Keratinocyte (primary cell): ENCODE measurements at regions not wholly inside any gene's neighbourhood (a gene's known extent, or its start where the extent isn't known, plus 50 kb on each side); places are given as distances from the start of the nearest gene placed in this dataset.

Source experiments
- DNase-seq: peaks from one replicate; pipeline ENCODE4 v3.0.0-alpha.2; 2011; ENCODE audit warnings: low read depth, missing footprints, low spot score
- FAIRE-seq: peaks from 2 replicates; lab custom pipeline; 2011; peaks lifted over from hg19 to GRCh38; lab: Jason Lieb, UNC
- H2AFZ ChIP-seq: 2 replicates; pipeline ENCODE4 v1.6.0; 2012; ENCODE audit warnings: low read length, control low read depth, inconsistent platforms; ENCODE audit not compliant: control insufficient read depth
- H3K27ac ChIP-seq: 2 replicates; pipeline ENCODE4 v1.5.1; 2011; ENCODE audit warnings: low read length; ENCODE audit not compliant: control insufficient read depth, insufficient read depth
- H3K27me3 ChIP-seq: 3 replicates; pipeline ENCODE4 v1.6.0; 2011; ENCODE audit warnings: low read length; ENCODE audit not compliant: control insufficient read depth, insufficient read depth; ENCODE audit errors: extremely low read depth
- H3K36me3 ChIP-seq, 2 experiments: 2 replicates in 1 of 2; 3 replicates in 1 of 2; pipeline ENCODE4 v1.5.1; 2011; ENCODE audit warnings: low read length in 2 of 2, mild to moderate bottlenecking in 1 of 2; ENCODE audit not compliant: control insufficient read depth in 2 of 2, insufficient read depth in 2 of 2; ENCODE audit errors: extremely low read depth in 1 of 2
- H3K4me1 ChIP-seq: 3 replicates; pipeline ENCODE4 v1.5.1; 2011; ENCODE audit warnings: low read length; ENCODE audit not compliant: control insufficient read depth, insufficient read depth; ENCODE audit errors: extremely low read depth
- H3K4me2 ChIP-seq: 3 replicates; pipeline ENCODE4 v1.6.0; 2011; ENCODE audit warnings: low read depth, low read length; ENCODE audit not compliant: control insufficient read depth, insufficient read depth; ENCODE audit errors: extremely low read depth
- H3K4me3 ChIP-seq, 3 experiments: fragments of 200-600 bp in 1 of 3; sonication (generic) in 1 of 3; 2 replicates in 2 of 3; 3 replicates in 1 of 3; pipeline ENCODE4 v1.5.1; 2011 to 2016; ENCODE audit warnings: low read length in 3 of 3, mild to moderate bottlenecking in 3 of 3, control low read depth in 2 of 3, inconsistent platforms in 1 of 3, low read depth in 1 of 3, mixed read lengths in 1 of 3, mixed run types in 1 of 3, moderate library complexity in 1 of 3; ENCODE audit not compliant: control insufficient read depth in 2 of 3, insufficient read depth in 2 of 3; ENCODE audit errors: extremely low read depth in 1 of 3
- H3K79me2 ChIP-seq: 2 replicates; pipeline ENCODE4 v1.6.0; 2012; ENCODE audit warnings: low read length; ENCODE audit not compliant: control insufficient read depth, insufficient read depth
- H3K9ac ChIP-seq: 3 replicates; pipeline ENCODE4 v1.6.0; 2011; ENCODE audit warnings: low read length; ENCODE audit not compliant: control insufficient read depth, insufficient read depth; ENCODE audit errors: extremely low read depth
- H3K9me1 ChIP-seq: 3 replicates; pipeline ENCODE4 v1.6.0; 2011; ENCODE audit warnings: low read length; ENCODE audit not compliant: control insufficient read depth, insufficient read depth; ENCODE audit errors: extremely low read depth
- H3K9me3 ChIP-seq: 2 replicates; pipeline ENCODE4 v1.5.1; 2012; ENCODE audit warnings: low read depth, low read length; ENCODE audit not compliant: control insufficient read depth
- H4K20me1 ChIP-seq: 3 replicates; pipeline ENCODE4 v1.6.0; 2011; ENCODE audit warnings: low read length; ENCODE audit not compliant: control insufficient read depth, insufficient read depth; ENCODE audit errors: extremely low read depth
- EZH2 ChIP-seq: IDR thresholded peaks from one replicate; pipeline ENCODE4 v1.6.1; 2012; ENCODE audit warnings: inconsistent platforms, mild to moderate bottlenecking, low read length, moderate library complexity
- dilution Hi-C: fragments of 300-500 bp; cut with MboI; formaldehyde crosslinking; loops from one replicate; pipeline ENCODE4 v1.7.0; 2020; ENCODE audit warnings: low sequenced_read_pairs; ENCODE audit not compliant: extremely low pct_ligation_motif_present
- TF ChIP-seq, protein P1 (sequence below), 3 experiments: IDR thresholded peaks in 1 of 3; conservative IDR thresholded peaks in 1 of 3; optimal IDR thresholded peaks in 1 of 3; 2 replicates in 2 of 3; 3 replicates in 1 of 3; pipeline versions ENCODE3 to v1.5.1; 2011; ENCODE audit warnings: low read length in 3 of 3, mild to moderate bottlenecking in 3 of 3, moderate library complexity in 2 of 3, control low read depth in 1 of 3, inconsistent platforms in 1 of 3; ENCODE audit not compliant: insufficient read depth in 2 of 3; ENCODE audit errors: extremely low read depth in 1 of 3

GRCh38 chr2:120520929-120521912, 175.3 kb downstream of the INHBB start:
- dilution Hi-C loops: no loop called here
- Histone ChIP-seq H3K9me3 (no peaks in the 10 kb centered on the region), H3K79me2 (no peaks in the 10 kb centered on the region), H3K9ac (no peak overlapping the region), H3K4me2 (no peak overlapping the region), H3K27ac (no peak overlapping the region), H2AFZ (no peak overlapping the region), H3K27me3 (peaks cover 20% of the 10 kb centered on the region), H3K4me1 (no peaks in the 10 kb centered on the region), H3K4me3 (no peak overlapping the region), H4K20me1 (no peaks in the 10 kb centered on the region), H3K9me1 (no peaks in the 10 kb centered on the region), H3K36me3 (no peaks in the 10 kb centered on the region)
- FAIRE-seq: peak; percentile 61
- no peak for TF ChIP-seq EZH2
- TF ChIP-seq, protein P1, sequence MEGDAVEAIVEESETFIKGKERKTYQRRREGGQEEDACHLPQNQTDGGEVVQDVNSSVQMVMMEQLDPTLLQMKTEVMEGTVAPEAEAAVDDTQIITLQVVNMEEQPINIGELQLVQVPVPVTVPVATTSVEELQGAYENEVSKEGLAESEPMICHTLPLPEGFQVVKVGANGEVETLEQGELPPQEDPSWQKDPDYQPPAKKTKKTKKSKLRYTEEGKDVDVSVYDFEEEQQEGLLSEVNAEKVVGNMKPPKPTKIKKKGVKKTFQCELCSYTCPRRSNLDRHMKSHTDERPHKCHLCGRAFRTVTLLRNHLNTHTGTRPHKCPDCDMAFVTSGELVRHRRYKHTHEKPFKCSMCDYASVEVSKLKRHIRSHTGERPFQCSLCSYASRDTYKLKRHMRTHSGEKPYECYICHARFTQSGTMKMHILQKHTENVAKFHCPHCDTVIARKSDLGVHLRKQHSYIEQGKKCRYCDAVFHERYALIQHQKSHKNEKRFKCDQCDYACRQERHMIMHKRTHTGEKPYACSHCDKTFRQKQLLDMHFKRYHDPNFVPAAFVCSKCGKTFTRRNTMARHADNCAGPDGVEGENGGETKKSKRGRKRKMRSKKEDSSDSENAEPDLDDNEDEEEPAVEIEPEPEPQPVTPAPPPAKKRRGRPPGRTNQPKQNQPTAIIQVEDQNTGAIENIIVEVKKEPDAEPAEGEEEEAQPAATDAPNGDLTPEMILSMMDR (optimal IDR thresholded peaks at IDR 0.05 in 1 of 3, IDR thresholded peaks at IDR 0.05 in 1 of 3, conservative IDR thresholded peaks at IDR 0.05 in 1 of 3; ENCODE audit: extremely low read depth in 1 of 3, insufficient read depth in 2 of 3, low read length in 3 of 3): peak; percentile 95 to 97 (median 97)
- no peak for DNase-seq

- H2AFZ ChIP-seq: no peak overlapping the region
- no peaks in the 10 kb centered on the region for H3K36me3 ChIP-seq
- H3K27me3 ChIP-seq: peaks cover 24% of the 10 kb centered on the region
- FAIRE-seq (no peak), DNase-seq (no peak)
- H3K79me2 ChIP-seq: no peaks in the 10 kb centered on the region
- H3K9ac ChIP-seq: no peak overlapping the region
- TF ChIP-seq, protein P1 (optimal IDR thresholded peaks at IDR 0.05 in 1 of 3, IDR thresholded peaks at IDR 0.05 in 1 of 3, conservative IDR thresholded peaks at IDR 0.05 in 1 of 3; ENCODE audit: extremely low read depth in 1 of 3, insufficient read depth in 2 of 3, low read length in 3 of 3): no peak
- TF ChIP-seq EZH2: no peak
- no peaks in the 10 kb centered on the region for H3K9me3 ChIP-seq
- H3K4me3 ChIP-seq: no peak overlapping the region
- H3K27ac ChIP-seq: no peak overlapping the region
- H3K4me1 ChIP-seq: no peaks in the 10 kb centered on the region
- no peaks in the 10 kb centered on the region for H3K9me1 ChIP-seq
- no peaks in the 10 kb centered on the region for H4K20me1 ChIP-seq
- dilution Hi-C loops: no loop called here
- H3K4me2 ChIP-seq: no peak overlapping the region
Observed at GRCh38 chr2:120522151-120522751, 176.3 kb downstream of the INHBB start.
